ENCODE measurements at regions not wholly inside any gene's neighbourhood (a gene's known extent, or its start where the extent isn't known, plus 50 kb on each side); places are given as distances from the start of the nearest gene placed in this dataset.
"Not testable (repeated sequence)": the region's sequence is repeated elsewhere in the genome, so short reads cannot be mapped to it uniquely, and the experiment has no call there.

DNA sequence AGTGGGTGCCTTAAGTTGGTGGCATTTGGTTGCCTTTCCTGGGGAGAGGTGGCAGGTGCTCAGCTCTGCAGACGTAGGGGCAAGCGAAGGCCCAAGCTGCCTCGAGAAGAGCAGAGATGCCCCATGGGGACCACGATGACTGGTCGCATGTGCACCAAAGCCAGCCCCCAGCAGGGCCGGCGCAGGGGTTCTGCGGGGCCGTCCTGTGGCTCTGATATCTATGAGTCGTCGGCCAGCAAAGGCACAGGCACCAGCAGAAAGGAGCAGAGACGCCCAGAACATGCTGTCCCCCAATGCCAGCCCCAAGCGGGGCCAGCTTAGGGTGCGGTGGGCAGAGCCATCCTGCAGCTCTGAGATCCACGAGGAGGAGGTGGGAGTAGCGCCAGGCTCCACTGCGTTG, 1408.6 kb downstream of the FOXD4L5 start:
- CTCF ChIA-PET; H3K9ac ChIP-seq (ENCODE audit: low read length); POLR2A ChIA-PET; H3K36me3 ChIP-seq (replicated peaks in 1 of 2; ENCODE audit: control extremely low read depth in 1 of 2, control insufficient read depth in 1 of 2, extremely low read depth in 1 of 2, insufficient read depth in 2 of 2, low read length in 1 of 2); H3K4me1 Mint-ChIP-seq; H3K27me3 Mint-ChIP-seq; H3K4me3 Mint-ChIP-seq; H3K27ac Mint-ChIP-seq; H3K9me3 Mint-ChIP-seq (ENCODE audit: insufficient read depth); H3K27ac ChIP-seq (ENCODE audit: low read length in 2 of 2); H2AFZ ChIP-seq (ENCODE audit: insufficient read depth, low read depth, low read length, poor library complexity, severe bottlenecking); H3K4me1 ChIP-seq (ENCODE audit: control insufficient read depth in 2 of 2, insufficient read depth in 2 of 2, low read length in 2 of 2); H3K4me3 ChIP-seq (ENCODE audit: control extremely low read depth in 1 of 5, extremely low read depth in 1 of 5, insufficient read depth in 1 of 5, low read depth in 2 of 5, low read length in 4 of 5); DNase-seq; H3K9me3 ChIP-seq (ENCODE audit: control extremely low read depth in 1 of 3, control insufficient read depth in 2 of 3, insufficient read depth in 1 of 3, low read length in 2 of 3); ATAC-seq (ENCODE audit: low read depth); H3K27me3 ChIP-seq (replicated peaks in 1 of 4; ENCODE audit: control extremely low read depth in 1 of 4, control insufficient read depth in 3 of 4, insufficient read depth in 4 of 4, low read length in 3 of 4); H3K4me2 ChIP-seq (replicated peaks; ENCODE audit: low read depth, low read length, poor library complexity, severe bottlenecking); H4K20me1 ChIP-seq (ENCODE audit: control insufficient read depth, insufficient read depth, low read length, poor library complexity, severe bottlenecking); intact Hi-C loops (cut with micrococcal nuclease); H3K79me2 ChIP-seq (ENCODE audit: control insufficient read depth, insufficient read depth, low read length): not testable (repeated sequence)
- 70% methylated on average over 3 of the region's 17 CpGs for whole genome bisulfite sequencing (ENCODE audit: insufficient coverage)

DNA sequence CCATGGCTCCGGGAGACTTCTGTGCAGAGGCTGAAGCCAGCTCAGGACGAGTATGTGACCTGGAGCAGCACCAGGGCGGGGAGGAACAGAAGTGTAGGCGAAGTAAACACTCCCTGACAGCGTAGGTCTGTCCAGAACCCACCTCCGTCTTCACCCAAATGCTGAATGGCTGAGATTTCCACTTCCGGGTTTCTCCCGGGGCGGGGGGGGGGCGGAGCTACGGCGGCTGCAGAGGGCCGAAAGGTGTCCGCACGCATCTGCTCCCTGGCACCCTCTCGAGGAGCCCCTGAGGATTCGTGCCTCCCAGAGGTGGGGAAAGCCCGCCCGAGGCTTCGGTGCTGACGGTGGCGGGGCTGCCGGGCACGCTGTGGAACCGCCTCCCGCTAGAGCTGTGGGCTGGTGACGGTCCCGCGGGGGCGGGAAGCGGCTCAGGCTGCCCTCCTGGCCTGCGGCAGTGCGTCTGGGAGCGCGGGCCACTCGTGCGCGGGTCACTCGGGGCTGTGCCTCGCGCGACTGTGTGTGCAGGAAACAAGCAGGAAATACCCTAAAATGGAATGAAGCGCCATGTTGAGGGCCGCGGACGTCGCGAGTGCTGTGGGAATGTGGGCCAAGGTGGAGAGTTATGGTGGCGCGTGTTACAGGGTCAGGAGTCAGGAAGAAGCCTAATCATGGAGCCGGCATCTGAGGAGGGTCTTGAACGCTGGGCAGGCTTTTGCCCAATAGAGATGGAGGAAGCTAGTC, 1425.4 kb downstream of the FOXD4L5 start:
- TF ChIP-seq, protein P1, sequence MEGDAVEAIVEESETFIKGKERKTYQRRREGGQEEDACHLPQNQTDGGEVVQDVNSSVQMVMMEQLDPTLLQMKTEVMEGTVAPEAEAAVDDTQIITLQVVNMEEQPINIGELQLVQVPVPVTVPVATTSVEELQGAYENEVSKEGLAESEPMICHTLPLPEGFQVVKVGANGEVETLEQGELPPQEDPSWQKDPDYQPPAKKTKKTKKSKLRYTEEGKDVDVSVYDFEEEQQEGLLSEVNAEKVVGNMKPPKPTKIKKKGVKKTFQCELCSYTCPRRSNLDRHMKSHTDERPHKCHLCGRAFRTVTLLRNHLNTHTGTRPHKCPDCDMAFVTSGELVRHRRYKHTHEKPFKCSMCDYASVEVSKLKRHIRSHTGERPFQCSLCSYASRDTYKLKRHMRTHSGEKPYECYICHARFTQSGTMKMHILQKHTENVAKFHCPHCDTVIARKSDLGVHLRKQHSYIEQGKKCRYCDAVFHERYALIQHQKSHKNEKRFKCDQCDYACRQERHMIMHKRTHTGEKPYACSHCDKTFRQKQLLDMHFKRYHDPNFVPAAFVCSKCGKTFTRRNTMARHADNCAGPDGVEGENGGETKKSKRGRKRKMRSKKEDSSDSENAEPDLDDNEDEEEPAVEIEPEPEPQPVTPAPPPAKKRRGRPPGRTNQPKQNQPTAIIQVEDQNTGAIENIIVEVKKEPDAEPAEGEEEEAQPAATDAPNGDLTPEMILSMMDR (IDR thresholded peaks at IDR 0.05), result no peak
- no peak for TF ChIP-seq EZH2 (IDR thresholded peaks at IDR 0.05; ENCODE audit: borderline replicate concordance, insufficient read depth, low read depth, low read length, poor library complexity, severe bottlenecking)
- H3K4me2 ChIP-seq (replicated peaks; ENCODE audit: low read depth, low read length, poor library complexity, severe bottlenecking), result no peak overlapping the region
- no peaks in the 10 kb centered on the region for H3K79me2 ChIP-seq (ENCODE audit: control insufficient read depth, insufficient read depth, low read length)
- Mint-ChIP-seq H3K4me1 (no peaks in the 10 kb centered on the region), H3K9me3 (ENCODE audit: insufficient read depth) (peaks cover 5% of the 10 kb centered on the region), H3K27ac (no peak overlapping the region), H3K4me3 (no peak overlapping the region), H3K27me3 (no peaks in the 10 kb centered on the region)
- H3K9me3 ChIP-seq (ENCODE audit: control extremely low read depth in 1 of 3, control insufficient read depth in 2 of 3, insufficient read depth in 1 of 3, low read length in 2 of 3), result peaks cover 0 to 13% (median 0%) of the 10 kb centered on the region in 3 donors
- H3K27me3 ChIP-seq (replicated peaks in 1 of 4; ENCODE audit: control extremely low read depth in 1 of 4, control insufficient read depth in 3 of 4, insufficient read depth in 4 of 4, low read length in 3 of 4), result no peaks in the 10 kb centered on the region
- no peak overlapping the region for H2AFZ ChIP-seq (ENCODE audit: insufficient read depth, low read depth, low read length, poor library complexity, severe bottlenecking)
- H3K36me3 ChIP-seq (replicated peaks in 1 of 2; ENCODE audit: control extremely low read depth in 1 of 2, control insufficient read depth in 1 of 2, extremely low read depth in 1 of 2, insufficient read depth in 2 of 2, low read length in 1 of 2), result no peaks in the 10 kb centered on the region
- no peak overlapping the region for H3K27ac ChIP-seq (ENCODE audit: low read length in 2 of 2)
- intact Hi-C loops (cut with micrococcal nuclease), result no loop called here
- H3K4me1 ChIP-seq (ENCODE audit: control insufficient read depth in 2 of 2, insufficient read depth in 2 of 2, low read length in 2 of 2), result no peaks in the 10 kb centered on the region
- CTCF ChIA-PET, result no interaction called here
- ATAC-seq (ENCODE audit: low read depth), result no peak
- 58% methylated on average over 43 of the region's 52 CpGs for WGBS (ENCODE audit: insufficient coverage)
- peak; percentile 4 for DNase-seq
- H3K4me3 ChIP-seq (ENCODE audit: control extremely low read depth in 1 of 5, extremely low read depth in 1 of 5, insufficient read depth in 1 of 5, low read depth in 2 of 5, low read length in 4 of 5), result peak overlapping the region in 2 of 5 experiments; percentile 13 to 21
- H3K9ac ChIP-seq (ENCODE audit: low read length), result no peak overlapping the region
- POLR2A ChIA-PET, result no interaction called here
- no peaks in the 10 kb centered on the region for H4K20me1 ChIP-seq (ENCODE audit: control insufficient read depth, insufficient read depth, low read length, poor library complexity, severe bottlenecking)

DNA sequence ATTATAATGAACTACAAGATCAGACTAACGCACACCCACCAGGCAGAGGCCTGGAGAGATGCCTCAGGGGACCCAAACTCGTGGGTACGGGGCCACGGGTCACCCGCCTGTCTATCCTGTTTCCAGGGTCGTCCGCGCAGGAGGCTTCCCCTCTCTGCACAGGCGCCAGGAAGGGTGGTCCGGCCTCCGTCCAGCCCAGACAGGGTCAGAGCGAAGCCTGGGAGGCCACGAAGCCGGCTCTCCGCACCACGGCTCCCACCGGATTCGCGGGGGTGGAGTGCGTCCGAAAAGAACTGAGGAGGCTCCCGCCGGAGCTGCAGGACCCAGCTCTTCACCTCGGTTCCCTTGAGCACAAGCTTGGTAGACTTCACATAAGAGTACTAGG, 1425.9 kb downstream of the FOXD4L5 start:
- H3K4me2 ChIP-seq (replicated peaks; ENCODE audit: low read depth, low read length, poor library complexity, severe bottlenecking); H2AFZ ChIP-seq (ENCODE audit: insufficient read depth, low read depth, low read length, poor library complexity, severe bottlenecking); intact Hi-C loops (cut with micrococcal nuclease); ATAC-seq (ENCODE audit: low read depth); DNase-seq; CTCF ChIA-PET; H3K4me3 Mint-ChIP-seq; H3K27me3 ChIP-seq (replicated peaks in 1 of 4; ENCODE audit: control extremely low read depth in 1 of 4, control insufficient read depth in 3 of 4, insufficient read depth in 4 of 4, low read length in 3 of 4); POLR2A ChIA-PET; H3K4me1 ChIP-seq (ENCODE audit: control insufficient read depth in 2 of 2, insufficient read depth in 2 of 2, low read length in 2 of 2); H4K20me1 ChIP-seq (ENCODE audit: control insufficient read depth, insufficient read depth, low read length, poor library complexity, severe bottlenecking); H3K9ac ChIP-seq (ENCODE audit: low read length); H3K9me3 Mint-ChIP-seq (ENCODE audit: insufficient read depth); H3K27me3 Mint-ChIP-seq; H3K79me2 ChIP-seq (ENCODE audit: control insufficient read depth, insufficient read depth, low read length); H3K4me1 Mint-ChIP-seq; H3K27ac Mint-ChIP-seq; H3K27ac ChIP-seq (ENCODE audit: low read length in 2 of 2); H3K36me3 ChIP-seq (replicated peaks in 1 of 2; ENCODE audit: control extremely low read depth in 1 of 2, control insufficient read depth in 1 of 2, extremely low read depth in 1 of 2, insufficient read depth in 2 of 2, low read length in 1 of 2): not testable (repeated sequence)
- peaks cover 0 to 13% (median 0%) of the 10 kb centered on the region in 3 donors for H3K9me3 ChIP-seq (ENCODE audit: control extremely low read depth in 1 of 3, control insufficient read depth in 2 of 3, insufficient read depth in 1 of 3, low read length in 2 of 3)
- H3K4me3 ChIP-seq (ENCODE audit: control extremely low read depth in 1 of 5, extremely low read depth in 1 of 5, insufficient read depth in 1 of 5, low read depth in 2 of 5, low read length in 4 of 5), result peak overlapping the region in 2 of 5 experiments; percentile 13 to 21
- WGBS (ENCODE audit: insufficient coverage), result 47% methylated on average over 19 of the region's 24 CpGs
